Ovary (tissue), 3 donors: ENCODE measurements at regions not wholly inside any gene's neighbourhood (a gene's known extent, or its start where the extent isn't known, plus 50 kb on each side); places are given as distances from the start of the nearest gene placed in this dataset.

ENCODE experiments used
- EP300 ChIP-seq: sonication (generic); formaldehyde crosslinking; IDR thresholded peaks from one replicate; pipeline ENCODE4 v1.6.1; 2017; ENCODE audit warnings: antibody characterized with exemption
- TF ChIP-seq, protein P1 (sequence below), 3 donors: fragments of 450-650 bp in 2 of 3; fragments of 200-600 bp in 1 of 3; IDR thresholded peaks; one replicate each; pipeline versions ENCODE4 v1.5.1 to v1.8.0; 2016 to 2022; ENCODE audit warnings: antibody characterized with exemption in 3 of 3, mild to moderate bottlenecking in 1 of 3
- donor health status: DM: no; HTN: no; CAD: no.

DNA sequence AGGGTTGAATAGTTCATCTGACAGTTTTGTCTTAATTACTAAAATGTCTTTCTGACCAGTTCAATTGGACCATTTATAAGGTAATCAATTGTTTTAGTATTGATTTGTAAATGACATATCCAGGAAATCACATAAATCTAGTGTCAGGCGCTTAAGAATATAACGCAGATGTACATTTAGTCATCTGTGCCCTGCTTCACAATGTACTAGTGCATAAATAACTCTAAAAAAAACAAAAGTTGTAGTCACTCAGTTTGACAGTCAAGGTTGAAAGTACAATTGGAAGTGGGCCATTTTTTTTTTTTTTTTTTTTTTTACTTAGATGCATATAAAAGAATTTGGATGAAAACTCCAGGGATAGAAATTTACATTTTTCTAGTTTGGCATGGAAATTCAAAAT, 490.4 kb downstream of the PTPRC start:
- TF ChIP-seq, protein P1, sequence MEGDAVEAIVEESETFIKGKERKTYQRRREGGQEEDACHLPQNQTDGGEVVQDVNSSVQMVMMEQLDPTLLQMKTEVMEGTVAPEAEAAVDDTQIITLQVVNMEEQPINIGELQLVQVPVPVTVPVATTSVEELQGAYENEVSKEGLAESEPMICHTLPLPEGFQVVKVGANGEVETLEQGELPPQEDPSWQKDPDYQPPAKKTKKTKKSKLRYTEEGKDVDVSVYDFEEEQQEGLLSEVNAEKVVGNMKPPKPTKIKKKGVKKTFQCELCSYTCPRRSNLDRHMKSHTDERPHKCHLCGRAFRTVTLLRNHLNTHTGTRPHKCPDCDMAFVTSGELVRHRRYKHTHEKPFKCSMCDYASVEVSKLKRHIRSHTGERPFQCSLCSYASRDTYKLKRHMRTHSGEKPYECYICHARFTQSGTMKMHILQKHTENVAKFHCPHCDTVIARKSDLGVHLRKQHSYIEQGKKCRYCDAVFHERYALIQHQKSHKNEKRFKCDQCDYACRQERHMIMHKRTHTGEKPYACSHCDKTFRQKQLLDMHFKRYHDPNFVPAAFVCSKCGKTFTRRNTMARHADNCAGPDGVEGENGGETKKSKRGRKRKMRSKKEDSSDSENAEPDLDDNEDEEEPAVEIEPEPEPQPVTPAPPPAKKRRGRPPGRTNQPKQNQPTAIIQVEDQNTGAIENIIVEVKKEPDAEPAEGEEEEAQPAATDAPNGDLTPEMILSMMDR (IDR thresholded peaks at IDR 0.05): no peak
- no peak for TF ChIP-seq EP300
